GM18951 (cell line): ENCODE measurements at regions not wholly inside any gene's neighbourhood (a gene's known extent, or its start where the extent isn't known, plus 50 kb on each side); places are given as distances from the start of the nearest gene placed in this dataset.

Experiments used
- POLR2A ChIP-seq: IDR thresholded peaks from 4 replicates; pipeline ENCODE4 v1.6.1; 2011; ENCODE audit warnings: mild to moderate bottlenecking; ENCODE audit not compliant: insufficient read length, insufficient read depth; ENCODE audit errors: extremely low read depth
- in situ Hi-C: fragments of 300-500 bp; cut with MboI; formaldehyde crosslinking; loops from one replicate; pipeline ENCODE4 v1.12.0; 2022; ENCODE audit warnings: low sequenced_read_pairs, mixed read lengths, inconsistent platforms; ENCODE audit not compliant: unreplicated experiment

GRCh38 chr18:60826346-60826745 lies 453.8 kb upstream of the MC4R start:
- no peak for TF ChIP-seq POLR2A
- in situ Hi-C loops: no loop called here

DNA sequence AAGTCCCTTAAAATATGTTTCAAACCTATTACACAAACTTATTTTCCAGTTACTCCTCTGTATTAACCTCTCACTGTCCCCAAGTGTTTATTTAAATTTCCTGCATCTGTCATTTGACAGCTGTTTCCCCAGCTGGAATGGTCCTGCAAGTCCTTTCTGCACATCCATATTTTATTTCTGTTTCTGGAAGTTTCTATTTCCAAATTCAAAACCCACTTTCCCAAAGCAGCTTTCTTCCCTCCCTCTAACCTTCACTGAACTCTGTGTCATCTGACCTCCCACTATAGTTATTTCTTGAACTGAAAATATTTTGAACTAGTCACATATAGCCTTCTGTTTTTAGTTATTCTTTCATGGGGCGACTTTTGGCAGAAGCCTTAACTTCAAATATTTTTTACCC lies 459.4 kb upstream of the MC4R start:
- in situ Hi-C loops: no loop called here
- TF ChIP-seq POLR2A: no peak

DNA sequence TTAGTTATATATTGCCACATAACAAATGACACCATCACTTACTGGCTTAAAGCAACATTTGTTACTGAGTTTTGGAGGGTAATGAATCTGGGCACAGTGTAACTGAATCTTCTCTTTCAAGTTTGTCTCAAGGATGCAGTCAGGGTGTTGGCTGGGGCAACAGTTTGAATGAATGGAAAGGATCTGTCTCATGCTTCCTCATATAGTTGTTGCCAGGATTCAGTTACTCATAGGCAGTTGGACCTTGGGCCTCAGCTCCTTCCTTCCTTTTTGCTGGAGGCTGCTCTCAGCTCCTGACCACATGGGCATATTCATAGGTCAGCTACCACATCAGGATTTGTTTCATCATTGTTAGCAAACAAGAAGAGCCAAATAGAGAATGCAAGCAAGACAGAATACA lies 466.1 kb upstream of the MC4R start:
- TF ChIP-seq POLR2A: no peak
- in situ Hi-C loops: no loop called here

DNA sequence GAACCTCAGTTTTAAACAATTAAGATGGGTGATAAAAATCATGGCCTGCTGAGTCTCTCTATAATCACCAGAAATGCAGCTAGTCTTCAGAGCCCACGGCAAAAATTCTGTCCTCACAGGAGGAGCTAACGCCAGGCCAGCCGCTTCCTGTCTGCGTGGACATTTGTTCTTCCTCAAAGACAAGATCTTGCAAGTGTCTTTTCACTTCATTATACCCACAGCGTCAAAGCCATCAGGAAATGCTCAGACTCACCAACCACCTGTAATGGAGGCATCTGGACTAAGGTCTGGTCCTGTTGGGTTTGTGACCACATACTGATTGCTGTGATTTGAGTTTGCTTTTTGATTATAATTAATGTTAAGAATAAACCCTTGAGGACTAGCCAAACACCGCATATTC lies 473.8 kb upstream of the MC4R start:
- in situ Hi-C loops: no loop called here
- no peak for TF ChIP-seq POLR2A

- TF ChIP-seq POLR2A: no peak
- in situ Hi-C loops: no loop called here
Observed at GRCh38 chr18:60847517-60847916, 474.9 kb upstream of the MC4R start.

DNA sequence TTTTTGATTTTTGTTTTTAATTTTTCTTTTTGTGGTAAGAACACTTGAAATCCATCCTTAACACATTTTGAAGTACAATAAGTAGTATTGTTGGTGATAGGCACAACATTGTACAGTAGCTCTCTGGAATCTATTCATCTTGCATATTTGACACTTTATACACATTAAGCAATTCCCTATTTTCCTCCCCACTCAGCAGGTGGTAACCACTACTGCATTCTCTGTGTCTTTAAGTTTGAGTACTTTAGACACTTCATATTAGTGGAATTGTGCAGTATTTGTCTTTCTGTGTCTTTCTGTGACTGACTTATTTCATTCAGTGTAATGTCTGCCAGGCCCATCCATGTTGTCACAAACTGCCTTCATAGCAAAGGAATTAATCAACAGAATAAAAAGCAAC lies 471.7 kb upstream of the CDH20 start:
- in situ Hi-C loops: no loop called here
- TF ChIP-seq POLR2A: no peak

DNA sequence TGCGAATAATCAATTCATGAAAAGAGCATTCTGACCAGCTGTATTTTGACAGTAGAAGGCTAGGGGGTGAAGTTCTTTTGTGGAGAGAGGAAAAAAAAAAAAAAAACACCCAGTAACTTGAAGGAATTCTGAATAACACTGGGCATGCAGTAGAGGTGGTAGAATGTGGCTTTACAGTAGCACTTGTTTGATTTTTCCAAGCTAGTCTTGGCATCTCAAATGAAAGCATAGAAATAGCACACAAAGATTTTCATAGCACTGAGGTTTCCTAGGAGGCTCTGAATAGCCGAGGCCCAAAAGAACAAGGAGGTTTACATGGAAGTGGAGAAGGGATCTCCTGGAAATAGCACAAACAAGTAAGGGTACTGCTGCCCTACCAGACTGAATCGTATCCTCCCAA lies 470.2 kb upstream of the CDH20 start:
- in situ Hi-C loops: no loop called here
- no peak for TF ChIP-seq POLR2A

- TF ChIP-seq POLR2A: no peak
Observed at GRCh38 chr18:60865801-60866200, 467.4 kb upstream of the CDH20 start.

GRCh38 chr18:60870261-60871153 lies 462.7 kb upstream of the CDH20 start:
- in situ Hi-C loops: no loop called here
- no peak for TF ChIP-seq POLR2A

More at GRCh38 chr18:60865801-60866200, 467.4 kb upstream of the CDH20 start:
- in situ Hi-C loops: no loop called here

GRCh38 chr18:60872434-60872833 lies 460.8 kb upstream of the CDH20 start:
- in situ Hi-C loops: no loop called here
- TF ChIP-seq POLR2A: no peak

- in situ Hi-C loops: no loop called here
- TF ChIP-seq POLR2A: no peak
Observed at GRCh38 chr18:60873708-60874107, 459.5 kb upstream of the CDH20 start.

DNA sequence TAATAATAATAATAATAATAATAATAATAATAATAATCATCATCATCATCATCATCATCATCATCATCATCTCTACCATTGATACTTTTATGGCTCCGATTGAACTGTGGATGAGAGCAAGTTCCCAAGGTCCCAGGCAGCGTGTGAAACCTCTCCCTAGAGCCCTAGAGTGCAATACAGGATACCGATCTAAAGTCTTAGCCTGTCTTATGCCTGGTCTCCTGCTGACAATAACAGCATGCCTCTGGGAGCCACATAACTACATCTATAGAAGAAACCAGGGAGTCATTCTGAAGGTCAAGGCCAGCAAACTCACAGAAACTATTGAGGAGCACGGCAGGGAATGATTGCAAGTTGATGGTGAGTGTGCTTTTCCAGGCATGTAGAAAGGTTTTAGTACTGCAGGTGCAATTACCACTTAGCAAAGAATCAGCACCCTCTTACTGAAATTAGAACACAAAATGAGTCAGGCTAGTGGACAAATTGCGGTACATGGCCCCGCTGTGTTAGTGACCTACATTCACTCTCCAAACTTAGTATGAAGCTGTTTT lies 457.2 kb upstream of the CDH20 start:
- in situ Hi-C loops: no loop called here
- no peak for TF ChIP-seq POLR2A

GRCh38 chr18:60880184-60880583 lies 453.0 kb upstream of the CDH20 start:
- no peak for TF ChIP-seq POLR2A
- in situ Hi-C loops: no loop called here

DNA sequence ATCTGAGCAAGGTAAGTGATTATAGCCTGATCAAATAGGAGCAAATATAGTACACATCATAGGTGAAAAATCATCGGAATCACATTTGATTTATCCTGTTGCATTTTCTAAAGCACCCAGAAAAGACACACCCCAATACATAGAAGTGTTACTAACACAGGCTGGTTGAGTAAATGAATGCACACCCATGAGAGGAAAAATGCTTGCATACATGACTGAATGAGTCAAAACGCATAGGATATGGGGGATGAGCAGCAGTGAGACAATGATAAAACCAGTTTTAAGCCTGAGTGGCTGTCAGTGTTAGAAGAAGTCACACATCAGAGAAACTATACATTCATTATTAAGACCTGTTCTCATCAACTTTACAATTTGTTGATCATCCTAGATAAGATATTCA lies 449.6 kb upstream of the CDH20 start:
- in situ Hi-C loops: no loop called here
- TF ChIP-seq POLR2A: no peak

DNA sequence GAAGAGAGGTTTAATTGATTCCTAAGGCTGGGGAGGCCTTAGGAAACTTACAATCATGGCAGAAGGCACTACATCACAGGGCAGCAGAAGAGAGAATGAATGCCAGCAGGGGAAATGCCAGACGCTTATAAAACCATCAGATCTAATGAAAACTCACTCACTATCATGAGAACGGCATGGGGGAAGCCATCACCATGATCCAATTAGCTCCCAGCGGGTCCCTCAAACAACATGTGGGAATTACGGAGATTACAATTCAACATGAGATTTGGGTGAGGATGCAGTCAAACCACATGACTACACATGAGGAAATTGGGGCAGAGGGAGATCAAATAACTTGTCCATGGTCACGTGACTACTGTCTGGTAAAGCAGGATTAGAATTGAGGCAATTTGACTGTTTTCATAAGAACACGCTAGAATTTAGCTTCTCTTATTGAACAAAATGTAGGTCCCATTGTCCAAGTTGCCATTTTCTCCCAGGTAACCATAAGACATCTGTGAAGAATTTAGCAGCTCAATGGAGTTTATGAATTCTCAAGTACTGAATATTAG lies 445.1 kb upstream of the CDH20 start:
- TF ChIP-seq POLR2A: no peak
- in situ Hi-C loops: no loop called here

GRCh38 chr18:60889442-60889841 lies 443.8 kb upstream of the CDH20 start:
- TF ChIP-seq POLR2A: no peak
- in situ Hi-C loops: no loop called here
